AG10803 (cell line): ENCODE measurements at regions not wholly inside any gene's neighbourhood (a gene's known extent, or its start where the extent isn't known, plus 50 kb on each side); places are given as distances from the start of the nearest gene placed in this dataset.

ENCODE experiments used
- DNase-seq: peaks from one replicate; pipeline ENCODE4 v3.0.0; 2010; ENCODE audit warnings: low read depth
- H3K4me3 ChIP-seq: 2 replicates; pipeline ENCODE4 v1.5.1; 2011; ENCODE audit warnings: mild to moderate bottlenecking, low read length, control low read depth
- TF ChIP-seq, protein P1 (sequence below): conservative IDR thresholded peaks from 2 replicates; pipeline ENCODE4 v1.5.1; 2011; ENCODE audit warnings: mild to moderate bottlenecking, low read length, control low read depth, inconsistent platforms

DNA sequence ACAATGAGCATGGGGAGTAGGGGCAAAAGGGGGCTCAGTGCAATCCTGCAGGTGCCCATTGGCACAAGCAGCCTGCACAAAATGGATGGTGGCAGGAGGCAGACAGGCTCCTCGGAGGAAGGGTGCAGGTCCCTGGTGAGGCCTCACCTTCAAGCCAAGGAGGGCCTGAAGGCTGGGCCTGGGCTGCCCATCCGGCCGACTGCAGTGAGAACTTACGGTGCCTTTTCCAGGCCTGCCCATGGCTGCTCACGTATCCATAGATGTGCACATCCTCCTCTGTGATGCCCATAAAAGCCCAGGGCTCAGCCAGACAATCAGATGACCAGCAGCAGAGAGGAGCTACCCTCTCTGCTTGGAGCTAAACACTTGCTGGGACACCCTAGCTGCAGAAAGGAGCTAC is 1089.8 kb downstream of the PCDH18 start:
- TF ChIP-seq, protein P1, sequence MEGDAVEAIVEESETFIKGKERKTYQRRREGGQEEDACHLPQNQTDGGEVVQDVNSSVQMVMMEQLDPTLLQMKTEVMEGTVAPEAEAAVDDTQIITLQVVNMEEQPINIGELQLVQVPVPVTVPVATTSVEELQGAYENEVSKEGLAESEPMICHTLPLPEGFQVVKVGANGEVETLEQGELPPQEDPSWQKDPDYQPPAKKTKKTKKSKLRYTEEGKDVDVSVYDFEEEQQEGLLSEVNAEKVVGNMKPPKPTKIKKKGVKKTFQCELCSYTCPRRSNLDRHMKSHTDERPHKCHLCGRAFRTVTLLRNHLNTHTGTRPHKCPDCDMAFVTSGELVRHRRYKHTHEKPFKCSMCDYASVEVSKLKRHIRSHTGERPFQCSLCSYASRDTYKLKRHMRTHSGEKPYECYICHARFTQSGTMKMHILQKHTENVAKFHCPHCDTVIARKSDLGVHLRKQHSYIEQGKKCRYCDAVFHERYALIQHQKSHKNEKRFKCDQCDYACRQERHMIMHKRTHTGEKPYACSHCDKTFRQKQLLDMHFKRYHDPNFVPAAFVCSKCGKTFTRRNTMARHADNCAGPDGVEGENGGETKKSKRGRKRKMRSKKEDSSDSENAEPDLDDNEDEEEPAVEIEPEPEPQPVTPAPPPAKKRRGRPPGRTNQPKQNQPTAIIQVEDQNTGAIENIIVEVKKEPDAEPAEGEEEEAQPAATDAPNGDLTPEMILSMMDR = no peak
- no peak overlapping the region for H3K4me3 ChIP-seq
- no peak for DNase-seq

DNA sequence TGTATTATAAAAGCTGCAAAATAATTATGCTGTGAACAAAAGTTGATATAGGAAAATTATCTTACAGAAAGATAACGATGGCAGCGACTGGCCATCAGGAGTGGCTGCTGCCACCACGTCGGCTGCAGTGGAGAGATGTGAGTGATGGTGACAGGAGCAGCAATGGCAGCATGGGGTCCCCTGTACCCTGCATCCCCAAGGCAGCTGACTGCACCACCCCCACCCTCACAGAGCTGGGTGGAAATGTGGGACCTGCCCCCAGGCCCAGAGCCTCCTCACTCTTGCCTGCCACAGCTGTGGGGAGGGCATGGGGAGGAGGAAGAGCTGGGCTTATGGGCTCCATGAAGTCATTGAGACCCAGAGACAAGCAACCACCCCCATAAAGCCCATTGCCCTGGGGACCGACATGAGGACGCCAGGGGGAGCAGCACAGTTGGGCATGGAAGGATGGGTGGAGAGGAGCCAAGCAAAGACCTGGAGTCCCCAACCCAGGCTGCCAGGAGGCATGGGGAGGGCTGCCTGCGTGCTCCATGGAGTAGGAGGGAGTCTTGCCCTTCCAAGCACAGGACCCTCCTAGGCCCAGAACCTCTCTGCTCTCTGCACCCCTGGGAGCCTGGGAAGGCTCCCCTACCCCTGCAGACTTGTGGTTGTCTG is 1090.5 kb downstream of the PCDH18 start:
- no peak for DNase-seq
- TF ChIP-seq, protein P1 = no peak
- H3K4me3 ChIP-seq = no peak overlapping the region

DNA sequence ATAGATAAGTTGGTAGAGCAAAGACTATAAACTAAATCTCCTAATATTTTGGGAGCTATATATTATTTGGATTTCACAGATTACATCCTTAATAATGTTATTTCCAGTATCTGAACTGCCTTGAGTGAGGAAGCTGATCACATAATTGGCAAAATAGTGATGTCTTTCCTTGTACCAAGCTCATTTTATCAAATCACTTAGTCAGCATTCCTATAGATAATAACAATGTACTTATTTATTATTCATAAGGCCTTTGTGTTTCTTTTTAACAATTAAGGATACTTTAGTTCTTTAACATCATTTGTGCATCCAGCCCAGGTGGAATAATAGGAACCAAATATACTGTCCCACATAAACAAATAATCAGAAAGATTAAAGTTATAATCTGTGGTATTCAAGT is 1093.6 kb downstream of the PCDH18 start:
- TF ChIP-seq, protein P1 = no peak
- DNase-seq = no peak
- H3K4me3 ChIP-seq = no peak overlapping the region

DNA sequence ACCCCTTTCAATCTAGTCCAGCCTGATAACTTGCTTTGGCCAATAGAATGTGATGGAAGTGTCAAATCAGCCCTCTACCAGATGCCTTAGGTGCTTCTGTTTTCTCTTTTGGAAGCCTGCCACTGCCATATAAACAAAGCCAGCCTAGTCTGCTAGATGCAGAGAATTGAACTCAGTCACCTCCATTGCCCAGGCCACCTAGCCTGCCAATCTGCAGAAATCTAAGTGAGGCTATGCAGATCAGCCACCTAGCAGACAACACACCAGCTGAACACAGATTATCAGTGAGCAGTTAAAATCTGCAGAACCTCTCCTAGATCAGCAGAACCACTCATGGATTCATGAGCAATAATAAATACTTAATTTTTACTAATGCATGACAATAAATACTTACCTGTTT is 1108.2 kb downstream of the PCDH18 start:
- no peak for DNase-seq
- TF ChIP-seq, protein P1 = no peak

DNA sequence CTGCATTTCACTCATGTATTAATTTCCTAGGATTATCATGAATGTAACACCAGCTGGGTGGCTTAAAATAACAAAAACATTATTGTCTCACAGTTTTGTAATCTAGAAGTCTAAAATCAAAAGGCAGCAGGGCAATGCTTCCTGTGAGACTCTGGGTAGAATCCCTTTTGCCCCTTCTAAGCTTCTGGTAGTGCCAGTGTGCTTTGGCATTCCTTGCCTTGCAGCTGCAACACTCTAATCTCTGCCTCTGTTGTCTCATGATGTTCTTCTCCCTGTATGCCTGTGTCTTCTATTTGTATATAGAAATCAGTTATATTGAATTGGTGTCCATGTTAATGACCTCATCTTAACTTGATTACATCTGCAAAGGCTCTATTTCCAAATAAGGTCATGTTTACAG is 1117.3 kb downstream of the PCDH18 start:
- no peak for DNase-seq
- H3K4me3 ChIP-seq = no peak overlapping the region
- TF ChIP-seq, protein P1 = no peak

More for the DNA sequence above, 1108.2 kb downstream of the PCDH18 start:
- no peak overlapping the region for H3K4me3 ChIP-seq

GRCh38 chr4:136412708-136413107 is 1119.6 kb downstream of the PCDH18 start:
- TF ChIP-seq, protein P1 = no peak
- H3K4me3 ChIP-seq = no peak overlapping the region
- no peak for DNase-seq

DNA sequence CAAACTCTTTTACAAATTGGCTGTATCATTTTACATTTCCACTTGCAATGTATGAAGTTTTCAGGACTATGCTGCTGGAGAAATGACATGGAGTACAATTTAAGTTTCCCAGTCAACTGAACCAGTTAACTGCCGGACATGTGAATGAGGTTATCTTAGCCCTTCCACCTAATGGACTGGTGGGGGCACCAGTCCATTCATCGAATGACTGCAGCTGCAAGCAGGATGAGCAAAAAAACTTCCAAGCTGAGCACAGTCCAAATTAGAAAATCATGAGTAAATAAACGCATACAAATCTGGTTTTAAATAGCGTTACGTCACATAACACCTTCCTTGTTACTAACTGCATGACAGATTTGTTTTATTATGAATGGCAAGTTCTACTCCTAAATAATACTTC is 1131.5 kb downstream of the PCDH18 start:
- TF ChIP-seq, protein P1 = no peak
- no peak for DNase-seq
- H3K4me3 ChIP-seq = no peak overlapping the region
